K562 (cell line): ENCODE measurements at regions not wholly inside any gene's neighbourhood (a gene's known extent, or its start where the extent isn't known, plus 50 kb on each side); places are given as distances from the start of the nearest gene placed in this dataset. TPM values are rescaled to one million over a fixed set of nuclear protein-coding genes. Genes with fewer than 3 reads are reported as not detected.

Experiments
- ATAC-seq: fragments of 200-7000 bp; cut with Tn5 transposase; 3 replicates; pipeline ENCODE4 v1.9.1; 2020; ENCODE audit warnings: moderate library complexity
- BruUV-seq: library from RNA; stranded (reverse); fragments of 400-500 nt; replicated peaks from 2 replicates; lab custom pipeline; 2021; lab: Mats Ljungman, UMichigan
- CTCF ChIA-PET: fragments of 300-600 bp; formaldehyde crosslinking; extraction: SDS; loops from one replicate; lab custom pipeline; 2021; ENCODE audit warnings: low intra/inter-chr PET ratio; lab: Yijun Ruan, JAX
- POLR2A ChIA-PET: fragments of 300-600, 350-650 bp; sonication (Branson Sonifier 250); formaldehyde crosslinking; extraction: SDS; loops from one replicate; lab custom pipeline; 2021; ENCODE audit warnings: antibody characterized with exemption, inconsistent platforms; lab: Yijun Ruan, JAX
- DNase-seq, 4 experiments: peaks; one replicate each; pipeline versions ENCODE4 v3.0.0 to v3.0.0-alpha.2; 2011 to 2018; ENCODE audit warnings: low spot score in 3 of 4, mixed read lengths in 3 of 4; ENCODE audit errors: extremely low read depth in 1 of 4
- FAIRE-seq: peaks from 2 replicates; lab custom pipeline; 2011; peaks lifted over from hg19 to GRCh38; lab: Jason Lieb, UNC
- H2AFZ ChIP-seq: 2 replicates; pipeline ENCODE4 v1.6.0; 2011; ENCODE audit warnings: low read depth, low read length, control low read depth, inconsistent platforms
- H3K27ac ChIP-seq: fragments of 200-600 bp; 3 replicates; pipeline ENCODE4 v1.8.0; 2011; ENCODE audit warnings: low read depth, mild to moderate bottlenecking, control low read depth, inconsistent platforms, low read length, moderate library complexity, mixed read lengths; ENCODE audit errors: extremely low read depth
- H3K27me3 ChIP-seq, 2 experiments: fragments of 300-600 bp in 1 of 2; 2 replicates in 1 of 2; 3 replicates in 1 of 2; pipeline versions ENCODE4 v1.6.0 to v1.8.0; 2011; ENCODE audit warnings: inconsistent platforms in 2 of 2, low read length in 2 of 2, mild to moderate bottlenecking in 1 of 2, mixed read lengths in 1 of 2, moderate library complexity in 1 of 2; ENCODE audit not compliant: control insufficient read depth in 2 of 2, insufficient read depth in 2 of 2
- H3K36me3 ChIP-seq: fragments of 300-600 bp; 3 replicates; pipeline ENCODE4 v1.8.0; 2011; ENCODE audit warnings: mild to moderate bottlenecking, low read length, inconsistent platforms; ENCODE audit not compliant: control insufficient read depth, insufficient read depth
- H3K4me1 ChIP-seq, 2 experiments: fragments of 200-600 bp in 1 of 2; replicated peaks in 1 of 2; 2 replicates in 1 of 2; 3 replicates in 1 of 2; pipeline versions ENCODE4 v1.5.1 to v1.8.0; 2011; ENCODE audit warnings: inconsistent platforms in 2 of 2, low read length in 2 of 2, mild to moderate bottlenecking in 1 of 2, mixed read lengths in 1 of 2, moderate library complexity in 1 of 2; ENCODE audit not compliant: control insufficient read depth in 2 of 2, insufficient read depth in 2 of 2
- H3K4me2 ChIP-seq: 2 replicates; pipeline ENCODE4 v1.6.1; 2011; ENCODE audit warnings: low read length, control low read depth, inconsistent platforms, mixed read lengths; ENCODE audit not compliant: insufficient read depth
- H3K4me3 ChIP-seq: fragments of 200-600 bp; sonication (generic), shearing (Covaris generic); 2 replicates; pipeline ENCODE4 v1.5.1; 2016; ENCODE audit warnings: control low read depth, inconsistent platforms
- H3K79me2 ChIP-seq: fragments of 200-600 bp; 3 replicates; pipeline ENCODE4 v1.8.0; 2011; ENCODE audit warnings: low read length, inconsistent platforms; ENCODE audit not compliant: control insufficient read depth, insufficient read depth
- H3K9ac ChIP-seq, 2 experiments: 2 replicates each; pipeline versions ENCODE4 v1.6.0 to v1.6.1; 2011; ENCODE audit warnings: low read depth in 2 of 2, low read length in 2 of 2, control low read depth in 1 of 2, inconsistent platforms in 1 of 2, mild to moderate bottlenecking in 1 of 2, mixed read lengths in 1 of 2; ENCODE audit not compliant: insufficient read depth in 1 of 2
- H3K9me1 ChIP-seq: one replicate; pipeline ENCODE4 v1.6.0; 2011; ENCODE audit warnings: inconsistent platforms, mild to moderate bottlenecking, low read length, moderate library complexity; ENCODE audit not compliant: control insufficient read depth, insufficient read depth
- H3K9me3 ChIP-seq: replicated peaks from 2 replicates; pipeline ENCODE4 v1.5.1; 2011; ENCODE audit warnings: low read depth, low read length, inconsistent platforms; ENCODE audit not compliant: control insufficient read depth, insufficient read depth
- H4K20me1 ChIP-seq: replicated peaks from 2 replicates; pipeline ENCODE4 v1.6.1; 2011; ENCODE audit warnings: low read length, inconsistent platforms, mixed read lengths; ENCODE audit not compliant: control insufficient read depth, insufficient read depth
- NFYB ChIP-seq: IDR thresholded peaks from 2 replicates; pipeline ENCODE4 v1.6.1; 2011; ENCODE audit warnings: mild to moderate bottlenecking, moderate library complexity; ENCODE audit not compliant: insufficient read length; ENCODE audit errors: extremely low read depth
- WGBS: fragments of 100-300 bp; shearing (Covaris generic); methylation state at CpG from one replicate; pipeline ENCODE4 v1.1.6; 2016; ENCODE audit warnings: low coverage, mixed read lengths; ENCODE audit not compliant: insufficient coverage; ENCODE audit errors: missing lambda C conversion rate; 5-methylcytosine and 5-hydroxymethylcytosine counted together
- in situ Hi-C: fragments of 300-500 bp; cut with MboI; formaldehyde crosslinking; loops from 4 replicates; pipeline ENCODE4 v1.15.0; 2018; ENCODE audit warnings: inconsistent platforms, mixed read lengths
- intact Hi-C: fragments of 100-400 bp; cut with micrococcal nuclease; formaldehyde crosslinking; loops from 2 replicates; pipeline ENCODE4 v1.14.2; 2022
- small RNA-seq: library from RNA; depleted of rRNA; stranded (forward); fragments of <200 nt; gene quantifications from one replicate; pipeline ENCODE3, GENCODE V24; 2014

DNA sequence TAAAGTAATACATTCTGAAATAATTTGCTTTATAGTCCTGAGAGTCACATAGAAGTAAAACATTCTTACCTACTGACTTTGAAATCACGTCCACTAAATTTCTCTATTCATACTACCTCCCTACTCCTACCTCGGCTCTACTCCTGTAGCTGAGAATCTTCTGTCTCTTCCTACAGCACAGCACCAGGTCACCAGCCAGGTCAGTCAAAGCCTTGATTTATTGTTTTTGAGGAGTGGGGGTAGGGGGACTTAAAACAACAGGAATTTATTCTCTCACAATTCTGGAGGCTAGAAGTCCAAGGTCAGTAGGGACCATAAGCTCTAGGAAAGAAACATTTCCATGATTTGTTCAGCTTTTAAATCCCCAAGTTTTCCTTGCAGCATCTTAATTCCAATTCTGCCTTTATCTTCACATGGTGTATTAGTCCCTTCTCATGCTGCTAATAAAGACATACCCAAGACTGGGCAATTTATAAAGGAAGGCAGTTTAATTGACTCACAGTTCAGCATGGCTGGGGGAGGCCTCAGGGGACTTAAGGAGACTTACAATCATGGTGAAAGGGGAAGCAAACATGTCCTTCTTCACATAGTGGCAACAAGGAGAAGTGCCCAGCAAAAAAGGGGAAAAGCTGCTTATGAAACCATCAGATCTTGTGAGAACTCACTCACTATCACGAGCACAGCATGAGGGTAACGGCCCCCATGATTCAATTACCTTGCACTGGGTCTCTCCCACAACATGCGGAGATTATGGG lies 49.6 kb upstream of the CCNG1 start:
- intact Hi-C loops (no loop called here), in situ Hi-C loops (loop anchor here (5.0 kb wide), 1 partner anchor 45 kb away; no protein-coding TSS in a partner anchor)
- Histone ChIP-seq H3K9me1 (no peaks in the 10 kb centered on the region), H3K9ac (no peak overlapping the region), H4K20me1 (no peaks in the 10 kb centered on the region), H3K4me2 (no peak overlapping the region), H3K4me3 (no peak overlapping the region), H3K27me3 (no peaks in the 10 kb centered on the region), H3K27ac (no peak overlapping the region), H3K36me3 (no peaks in the 10 kb centered on the region), H3K4me1 (0 out of 5 replicates have a peak, but pooled peaks cover 0 to 5% of the 10 kb centered on the region in 2 experiments), H3K9me3 (no peaks in the 10 kb centered on the region; the same call in 1 of the 2 replicates), H3K79me2 (no peaks in the 10 kb centered on the region), H2AFZ (no peak overlapping the region)
- no peak for DNase-seq
- no peak; the same call in 2 of the 3 replicates for ATAC-seq
- no TSS peak for BruUV-seq
- FAIRE-seq = no peak
- WGBS = 29% methylated on average over 5 of the region's 5 CpGs
- TF ChIP-seq NFYB = no peak
- CTCF ChIA-PET = no interaction called here
- POLR2A ChIA-PET = interaction anchor here (1.7 kb wide), 1 partner anchor 14 kb away, joined by 5 read pairs; no protein-coding TSS in a partner anchor

Small RNAs in the stretch of these regions (small RNA-seq; reads per million reads assigned to genes)
- gene RNU6-164P = not detected
